Large intestine (tissue), 3 donors: ENCODE measurements at regions not wholly inside any gene's neighbourhood (a gene's known extent, or its start where the extent isn't known, plus 50 kb on each side); places are given as distances from the start of the nearest gene placed in this dataset.

ENCODE experiments used
- DNase-seq, 2 donors: peaks; one replicate each; pipeline versions ENCODE4 v3.0.0 to v3.0.0-alpha.2; 2013
- H3K27ac ChIP-seq: one replicate; pipeline ENCODE4 v1.5.1; 2013; ENCODE audit warnings: low read length
- H3K27me3 ChIP-seq: 2 replicates; pipeline ENCODE4 v1.6.1; 2013; ENCODE audit warnings: low read length; ENCODE audit not compliant: control insufficient read depth, insufficient read depth
- H3K36me3 ChIP-seq: 2 replicates; pipeline ENCODE4 v1.6.1; 2013; ENCODE audit warnings: low read length; ENCODE audit not compliant: control insufficient read depth, insufficient read depth
- H3K4me1 ChIP-seq: one replicate; pipeline ENCODE4 v1.6.1; 2013; ENCODE audit warnings: low read length; ENCODE audit not compliant: control insufficient read depth, insufficient read depth
- H3K4me3 ChIP-seq: one replicate; pipeline ENCODE4 v1.5.1; 2013; ENCODE audit warnings: low read length
- H3K9me3 ChIP-seq: one replicate; pipeline ENCODE4 v1.6.1; 2013; ENCODE audit warnings: mild to moderate bottlenecking, low read depth, low read length, moderate library complexity; ENCODE audit not compliant: control insufficient read depth
- WGBS: methylation state at CpG from one replicate; pipeline ENCODE4 v1.1.5; 2013; ENCODE audit warnings: low lambda C conversion rate; ENCODE audit not compliant: insufficient coverage; 5-methylcytosine and 5-hydroxymethylcytosine counted together

- DNase-seq, result no peak
- H3K4me1 ChIP-seq, result peaks cover 57% of the 10 kb centered on the region
- no peak overlapping the region for H3K27ac ChIP-seq
- H3K27me3 ChIP-seq, result no peaks in the 10 kb centered on the region
- H3K9me3 ChIP-seq, result no peaks in the 10 kb centered on the region
- H3K4me3 ChIP-seq, result no peak overlapping the region
- WGBS, result no CpG with 5 or more reads among the region's 3 CpGs
- H3K36me3 ChIP-seq, result no peaks in the 10 kb centered on the region
Measured at GRCh38 chr12:92554158-92555073, 148.4 kb upstream of the PLEKHG7 start.

GRCh38 chr12:92553389-92553788, 149.4 kb upstream of the PLEKHG7 start:
- WGBS, result 68% methylated on average over 2 of the region's 6 CpGs
- DNase-seq, result peak in 1 of 2 donors; percentile 46
- Histone ChIP-seq H3K27me3 (no peaks in the 10 kb centered on the region), H3K4me3 (no peak overlapping the region), H3K9me3 (no peaks in the 10 kb centered on the region), H3K36me3 (no peaks in the 10 kb centered on the region), H3K4me1 (peaks cover 58% of the 10 kb centered on the region), H3K27ac (peak overlapping the region; percentile 65)

- Histone ChIP-seq H3K27ac (peak overlapping the region; percentile 65), H3K27me3 (no peaks in the 10 kb centered on the region), H3K4me3 (no peak overlapping the region), H3K9me3 (no peaks in the 10 kb centered on the region), H3K4me1 (peaks cover 62% of the 10 kb centered on the region), H3K36me3 (no peaks in the 10 kb centered on the region)
- peak; percentile 76 to 90 for DNase-seq
- no CpG with 5 or more reads among the region's 3 CpGs for WGBS
Measured at GRCh38 chr12:92552412-92553108, 150.2 kb upstream of the PLEKHG7 start.

GRCh38 chr12:92551853-92552397, 150.9 kb upstream of the PLEKHG7 start:
- Histone ChIP-seq H3K27ac (peak overlapping the region; percentile 65), H3K9me3 (no peaks in the 10 kb centered on the region), H3K4me1 (peaks cover 68% of the 10 kb centered on the region), H3K36me3 (no peaks in the 10 kb centered on the region), H3K27me3 (no peaks in the 10 kb centered on the region), H3K4me3 (no peak overlapping the region)
- DNase-seq, result peak in 1 of 2 donors; percentile 82

- Histone ChIP-seq H3K27ac (peak overlapping the region; percentile 65), H3K27me3 (no peaks in the 10 kb centered on the region), H3K36me3 (no peaks in the 10 kb centered on the region), H3K9me3 (no peaks in the 10 kb centered on the region), H3K4me1 (peaks cover 63% of the 10 kb centered on the region), H3K4me3 (no peak overlapping the region)
- WGBS, result 100% methylated on average over 1 of the region's 3 CpGs
- DNase-seq, result no peak
Measured at GRCh38 chr12:92551210-92551609, 151.6 kb upstream of the PLEKHG7 start.

GRCh38 chr12:92550661-92551060, 152.1 kb upstream of the PLEKHG7 start:
- H3K9me3 ChIP-seq, result no peaks in the 10 kb centered on the region
- peaks cover 63% of the 10 kb centered on the region for H3K4me1 ChIP-seq
- no peak for DNase-seq
- H3K27me3 ChIP-seq, result no peaks in the 10 kb centered on the region
- H3K4me3 ChIP-seq, result no peak overlapping the region
- H3K27ac ChIP-seq, result peak overlapping the region; percentile 65
- no peaks in the 10 kb centered on the region for H3K36me3 ChIP-seq

- H3K27ac ChIP-seq, result peak overlapping the region; percentile 65
- no peak overlapping the region for H3K4me3 ChIP-seq
- peak; percentile 72 to 88 for DNase-seq
- H3K27me3 ChIP-seq, result no peaks in the 10 kb centered on the region
- H3K9me3 ChIP-seq, result no peaks in the 10 kb centered on the region
- H3K36me3 ChIP-seq, result no peaks in the 10 kb centered on the region
- H3K4me1 ChIP-seq, result peaks cover 64% of the 10 kb centered on the region
Measured at GRCh38 chr12:92550254-92550653, 152.5 kb upstream of the PLEKHG7 start.

GRCh38 chr12:92549516-92549915, 153.3 kb upstream of the PLEKHG7 start:
- peaks cover 71% of the 10 kb centered on the region for H3K4me1 ChIP-seq
- no peaks in the 10 kb centered on the region for H3K9me3 ChIP-seq

GRCh38 chr12:92547906-92548305, 154.9 kb upstream of the PLEKHG7 start:
- Histone ChIP-seq H3K36me3 (no peaks in the 10 kb centered on the region), H3K27me3 (no peaks in the 10 kb centered on the region), H3K27ac (peak overlapping the region; percentile 90), H3K4me3 (no peak overlapping the region), H3K4me1 (peaks cover 70% of the 10 kb centered on the region), H3K9me3 (no peaks in the 10 kb centered on the region)
- no CpG with 5 or more reads among the region's 2 CpGs for WGBS
- peak in 1 of 2 donors; percentile 71 for DNase-seq

More at GRCh38 chr12:92549516-92549915, 153.3 kb upstream of the PLEKHG7 start:
- H3K36me3 ChIP-seq, result no peaks in the 10 kb centered on the region
- no peak overlapping the region for H3K4me3 ChIP-seq
- no peaks in the 10 kb centered on the region for H3K27me3 ChIP-seq
- no peak for DNase-seq
- peak overlapping the region; percentile 65 for H3K27ac ChIP-seq

GRCh38 chr12:92547420-92547819, 155.4 kb upstream of the PLEKHG7 start:
- Histone ChIP-seq H3K9me3 (no peaks in the 10 kb centered on the region), H3K27me3 (no peaks in the 10 kb centered on the region), H3K36me3 (no peaks in the 10 kb centered on the region), H3K4me3 (no peak overlapping the region), H3K4me1 (peaks cover 70% of the 10 kb centered on the region), H3K27ac (peak overlapping the region; percentile 90)
- WGBS, result no CpG with 5 or more reads among the region's 3 CpGs
- no peak for DNase-seq
